Stimulated activated CD4-positive, alpha-beta T cell treated with anti-CD3 and anti-CD28 coated beads, TNF-alpha, amount 100 ng/mL, for 1 hour (primary cell): ENCODE measurements at regions not wholly inside any gene's neighbourhood (a gene's known extent, or its start where the extent isn't known, plus 50 kb on each side); places are given as distances from the start of the nearest gene placed in this dataset.
"Not testable (repeated sequence)": the region's sequence is repeated elsewhere in the genome, so short reads cannot be mapped to it uniquely, and the experiment has no call there.

ENCODE experiments used
- DNase-seq, 3 donors: peaks; one replicate each; pipeline ENCODE4 v3.0.0-alpha.2; 2020; ENCODE audit warnings: low read depth in 3 of 3, low spot score in 1 of 3

DNA sequence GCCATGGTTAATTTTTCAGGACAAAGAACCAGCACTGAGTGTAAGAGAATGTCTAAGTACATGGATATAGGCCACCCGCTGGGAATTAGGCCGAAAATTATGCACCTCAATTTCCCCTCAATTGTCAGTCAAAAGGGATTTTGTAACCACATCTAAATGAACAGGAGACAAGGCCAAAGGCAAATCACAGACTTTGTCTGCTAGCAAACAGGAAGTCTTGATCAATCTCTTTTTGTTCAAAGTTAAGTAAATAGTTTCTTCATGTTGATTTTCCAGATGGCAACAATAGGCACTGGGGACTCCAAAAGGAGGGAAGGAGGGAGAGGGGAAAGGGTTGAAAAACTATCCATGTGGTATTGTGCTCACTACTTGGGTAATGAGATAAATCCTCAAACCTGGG is 276.0 kb downstream of the COG6 start:
- no peak for DNase-seq

DNA sequence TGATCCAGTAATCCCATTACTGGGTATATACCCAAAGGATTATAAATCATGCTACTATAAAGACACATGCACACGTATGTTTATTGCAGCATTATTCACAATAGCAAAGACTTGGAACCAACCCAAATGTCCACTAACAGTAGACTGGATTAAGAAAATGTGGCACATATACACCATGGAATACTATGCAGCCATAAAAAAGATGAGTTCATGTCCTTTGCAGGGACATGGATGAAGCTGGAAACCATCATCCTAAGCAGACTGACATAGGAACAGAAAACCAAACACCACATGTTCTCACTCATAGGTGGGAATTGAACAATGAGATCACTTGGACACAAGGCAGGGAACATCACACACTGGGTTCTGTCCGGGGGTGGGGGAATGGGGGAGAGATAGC is 277.1 kb downstream of the COG6 start:
- not testable (repeated sequence) for DNase-seq

DNA sequence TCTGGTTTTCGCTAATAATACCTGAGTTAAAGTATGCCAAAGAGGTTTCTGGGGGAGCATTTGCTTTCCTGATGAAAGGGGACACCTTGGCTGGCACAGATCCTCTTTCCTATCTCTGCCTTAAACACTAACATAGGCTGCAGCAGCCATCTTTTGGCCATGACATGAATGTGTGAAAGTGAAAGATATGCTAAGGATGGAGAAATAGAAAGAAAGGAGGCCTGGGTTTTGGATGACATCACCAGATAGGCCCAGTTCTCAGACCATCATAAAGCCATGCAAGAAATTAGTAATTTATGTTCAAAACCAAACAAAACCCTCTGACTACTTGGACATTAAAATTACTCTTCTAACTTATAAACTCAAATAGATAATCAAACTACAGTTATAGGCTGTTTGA is 279.7 kb downstream of the COG6 start:
- no peak for DNase-seq

DNA sequence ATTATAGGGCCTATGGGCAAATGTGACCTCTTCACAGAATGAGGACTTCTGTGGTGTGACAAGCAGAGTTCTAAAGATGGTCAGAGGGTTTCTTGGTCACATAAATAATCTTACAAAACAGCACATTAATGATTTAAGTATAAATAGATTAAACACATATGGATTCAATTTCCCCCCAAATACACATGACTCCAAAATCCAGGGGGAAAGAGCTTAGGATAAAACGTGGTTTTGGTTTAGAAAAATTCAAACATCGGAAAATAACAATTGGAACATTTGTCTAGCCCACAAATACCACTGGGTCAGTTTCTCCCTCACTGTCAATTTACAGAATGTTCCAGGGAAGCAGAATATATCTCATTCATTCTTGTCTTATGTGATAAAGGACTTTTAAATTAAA is 283.1 kb downstream of the COG6 start:
- DNase-seq = no peak

DNA sequence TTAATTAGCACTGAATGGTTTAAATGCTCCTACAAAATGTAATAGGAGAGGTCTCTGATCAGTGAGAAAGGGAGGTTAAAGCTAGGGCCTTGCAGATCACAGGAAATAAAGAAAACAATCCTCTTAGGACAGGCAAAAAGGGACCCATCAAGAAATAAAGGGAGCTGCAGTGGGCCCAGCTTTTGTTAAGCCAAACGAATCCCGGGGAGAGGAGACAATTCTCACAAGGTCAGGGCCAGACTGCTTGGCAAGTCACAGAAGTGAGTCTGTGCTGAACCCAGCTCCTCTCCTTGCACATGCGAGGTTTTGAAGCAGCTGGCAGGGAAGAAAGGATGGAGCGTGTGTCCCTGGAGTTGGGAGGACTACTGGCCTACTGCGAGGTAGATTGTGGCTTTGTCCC is 285.8 kb downstream of the COG6 start:
- no peak for DNase-seq

DNA sequence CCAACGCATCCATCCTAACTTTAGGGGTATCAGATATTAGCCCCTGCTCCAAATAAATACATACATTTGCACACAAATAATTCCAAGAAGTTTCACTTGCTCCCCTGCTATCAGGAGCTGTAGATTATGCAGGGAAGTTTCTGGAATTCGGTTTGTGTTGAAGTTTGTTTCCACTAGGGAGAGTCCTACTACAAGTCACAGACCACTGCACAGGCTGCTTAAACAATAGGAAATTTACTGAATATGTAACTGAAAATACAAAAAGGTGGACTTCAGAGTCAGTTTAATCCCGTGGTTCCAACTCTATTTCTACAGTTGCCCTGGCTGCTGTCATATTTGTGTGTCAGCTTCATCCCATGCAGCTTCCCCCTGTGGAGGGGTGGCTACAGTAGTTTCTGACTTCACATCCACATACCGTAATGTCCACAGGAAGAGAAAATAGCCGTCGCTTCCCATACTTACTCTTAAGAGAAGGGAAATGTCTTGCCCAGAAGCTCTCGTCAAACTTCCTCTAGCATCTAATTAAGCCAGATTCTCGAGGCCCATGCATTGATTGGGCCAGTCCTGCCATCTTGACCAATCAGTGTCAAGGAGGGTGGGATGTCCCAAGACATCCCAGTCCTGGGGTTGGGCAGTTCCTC is 286.6 kb downstream of the COG6 start:
- DNase-seq = no peak

DNA sequence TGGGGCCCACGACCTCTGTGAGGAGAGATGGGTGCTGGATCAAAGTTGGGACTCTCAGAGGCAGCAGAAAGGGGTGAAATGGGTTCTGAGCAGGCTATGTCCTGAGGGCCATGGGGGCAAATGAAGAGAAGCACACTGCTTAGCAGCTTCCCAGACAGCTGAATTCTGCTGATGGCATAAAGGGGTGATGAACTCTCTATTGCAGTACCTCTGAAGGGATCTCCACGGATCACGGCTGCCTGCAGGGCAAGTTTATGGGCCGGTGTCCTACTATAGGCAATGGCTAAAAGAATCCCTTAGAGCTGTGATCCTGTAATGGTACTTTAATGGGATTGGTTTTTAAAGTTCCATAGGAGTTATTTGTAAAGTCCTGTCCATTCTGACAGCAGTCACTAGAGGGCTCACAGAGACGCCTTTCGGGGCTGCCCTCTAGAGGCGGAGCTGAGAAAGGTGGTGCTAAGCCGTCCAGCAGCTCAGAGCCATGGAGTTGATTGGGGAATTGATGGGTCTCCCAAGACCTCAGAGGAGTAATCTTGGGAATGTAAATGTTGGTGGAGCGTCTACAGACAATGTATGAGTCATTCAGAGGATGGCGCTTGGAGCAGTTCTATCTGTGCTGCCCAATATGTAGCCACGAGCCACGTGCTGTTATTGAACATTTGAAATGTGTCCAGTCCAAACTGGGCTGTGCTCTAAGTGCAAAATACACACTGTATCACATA is 287.3 kb downstream of the COG6 start:
- DNase-seq = peak; percentile 35 to 55 (median 49)

DNA sequence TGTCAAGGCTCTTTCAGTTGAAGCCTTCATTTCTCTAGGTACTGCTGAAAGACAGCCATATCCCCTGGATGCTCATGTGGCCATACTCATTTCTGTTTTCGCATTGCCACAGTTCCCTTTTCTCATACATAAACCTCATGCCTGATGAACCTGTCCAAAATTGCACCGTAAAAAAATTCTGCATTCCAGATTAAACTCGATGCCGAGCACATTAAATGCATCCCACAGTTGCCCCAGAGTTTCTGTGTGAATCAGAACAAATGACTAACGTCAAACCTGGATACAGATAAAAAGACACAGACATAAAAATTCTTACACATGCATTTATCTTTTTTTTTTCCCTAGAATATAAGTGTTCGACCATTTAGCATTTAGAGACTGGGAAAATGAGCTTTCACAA is 288.2 kb downstream of the COG6 start:
- DNase-seq = no peak

DNA sequence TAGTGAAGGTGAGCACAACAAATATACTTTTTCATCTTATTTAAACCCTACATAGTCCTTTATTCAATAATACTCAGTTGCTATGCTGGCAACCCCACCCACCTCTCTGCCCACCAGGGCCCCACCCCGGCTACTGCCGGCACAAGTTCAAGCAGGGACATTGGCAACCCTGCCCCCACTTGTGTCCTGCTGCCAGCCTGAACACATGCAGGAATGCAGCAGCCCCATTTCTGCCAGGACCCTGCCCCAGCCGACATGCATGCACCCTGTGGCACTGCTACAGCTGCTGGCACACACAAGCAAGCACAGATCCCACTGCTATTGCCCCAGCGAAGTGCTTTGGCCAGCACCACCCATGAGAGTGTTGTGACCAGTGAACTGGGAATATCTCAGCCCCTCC is 289.8 kb downstream of the COG6 start:
- DNase-seq = no peak

DNA sequence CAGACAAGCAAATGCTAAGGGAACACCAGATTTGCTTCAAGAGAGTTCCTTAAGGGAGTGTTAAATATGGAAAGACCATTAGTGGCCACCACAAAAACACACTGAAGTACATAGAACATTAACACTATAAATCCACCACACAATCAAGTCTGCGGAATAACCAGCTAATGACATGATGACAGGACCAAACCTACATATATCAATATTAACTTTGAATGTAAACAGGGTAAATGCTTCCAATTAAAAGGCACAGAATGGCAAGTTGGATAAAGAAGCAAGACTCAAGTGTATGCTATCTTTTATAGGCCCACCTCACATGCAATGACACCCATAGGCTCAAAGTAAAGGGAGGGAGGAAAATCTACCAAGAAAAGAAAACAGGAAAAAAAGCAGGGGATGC is 291.3 kb downstream of the COG6 start:
- DNase-seq = no peak

DNA sequence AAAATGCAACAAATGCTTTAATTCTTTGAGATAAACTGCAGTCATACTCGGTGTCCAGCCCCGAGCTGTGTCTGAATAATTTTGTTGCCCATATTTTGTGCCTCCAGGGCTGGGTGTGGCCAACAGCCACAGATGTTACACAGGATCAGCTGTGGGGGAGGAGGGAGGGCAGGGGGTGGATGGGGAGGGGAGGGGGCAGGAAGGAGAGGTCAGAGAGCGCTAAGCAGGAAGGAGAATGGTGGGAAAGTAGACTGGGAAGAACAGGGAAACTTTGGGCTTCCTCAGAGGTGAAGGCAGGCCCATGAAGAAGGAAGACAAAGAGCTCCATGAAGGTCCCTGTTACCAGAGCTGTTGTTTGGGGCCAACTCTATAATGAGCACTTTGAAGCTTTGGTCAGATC is 295.8 kb downstream of the COG6 start:
- DNase-seq = no peak

DNA sequence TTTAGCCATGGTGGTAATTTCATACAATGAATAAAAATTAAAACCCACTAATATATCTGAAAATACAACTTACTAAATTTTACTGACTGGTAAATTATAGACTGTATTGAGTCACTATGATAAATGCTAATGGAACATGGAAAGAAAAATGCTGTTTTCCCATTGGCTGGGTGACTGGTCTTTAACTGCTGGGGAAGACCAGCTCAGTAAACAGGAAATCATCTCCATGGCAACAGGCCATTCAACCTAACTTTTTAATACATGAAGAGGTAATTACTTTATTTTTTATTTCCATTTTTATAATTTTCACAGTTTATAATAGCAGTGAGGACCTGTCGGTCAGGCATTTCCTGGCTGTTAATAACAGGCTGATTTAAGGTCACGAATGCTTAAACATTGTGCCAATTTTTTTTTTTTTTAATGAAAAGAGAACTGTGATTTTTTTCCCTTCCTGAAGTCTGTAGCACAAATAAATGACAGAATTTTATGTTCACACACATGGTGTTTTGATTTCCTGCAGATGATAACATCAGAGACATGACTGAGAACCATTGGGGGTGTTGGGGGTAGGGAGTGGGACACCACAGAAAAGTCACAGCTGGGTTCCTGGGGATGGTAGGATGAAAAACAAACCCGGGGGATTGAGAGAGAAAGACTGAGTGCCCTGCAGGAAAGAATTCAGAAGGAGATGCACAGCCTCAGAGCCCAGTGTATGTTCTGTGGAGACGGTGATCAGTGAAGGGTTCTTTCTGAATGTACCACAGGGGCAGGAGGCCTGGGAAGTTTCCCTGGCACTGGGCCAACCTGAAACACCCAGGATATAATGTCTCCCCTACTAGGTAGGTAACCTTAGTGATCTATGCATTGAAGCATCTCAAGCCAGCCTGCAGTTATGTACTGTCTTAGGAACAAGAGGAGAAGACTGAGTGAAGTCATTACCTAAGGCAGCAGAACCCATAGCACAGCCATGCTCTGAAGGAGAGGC is 297.1 kb downstream of the COG6 start:
- DNase-seq = no peak

DNA sequence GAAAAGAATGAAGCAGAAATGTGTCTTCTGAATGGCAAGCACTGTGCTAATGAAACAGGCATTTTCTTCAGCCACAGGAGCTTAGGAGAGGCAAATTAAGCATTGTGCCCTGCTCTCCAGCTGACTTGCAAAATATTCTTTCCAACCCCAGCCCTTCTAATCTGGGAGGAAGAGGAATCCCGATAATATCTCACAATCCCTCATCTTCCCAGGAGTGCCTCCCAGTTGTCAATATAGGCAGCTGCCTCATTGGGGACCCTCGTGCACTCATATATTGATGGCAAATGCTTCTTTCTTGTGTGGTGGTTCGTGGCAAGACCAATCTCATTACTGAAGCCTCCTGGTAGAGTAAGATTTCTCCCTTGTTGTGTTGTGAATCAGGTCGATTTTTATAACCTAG is 299.0 kb downstream of the COG6 start:
- no peak for DNase-seq

DNA sequence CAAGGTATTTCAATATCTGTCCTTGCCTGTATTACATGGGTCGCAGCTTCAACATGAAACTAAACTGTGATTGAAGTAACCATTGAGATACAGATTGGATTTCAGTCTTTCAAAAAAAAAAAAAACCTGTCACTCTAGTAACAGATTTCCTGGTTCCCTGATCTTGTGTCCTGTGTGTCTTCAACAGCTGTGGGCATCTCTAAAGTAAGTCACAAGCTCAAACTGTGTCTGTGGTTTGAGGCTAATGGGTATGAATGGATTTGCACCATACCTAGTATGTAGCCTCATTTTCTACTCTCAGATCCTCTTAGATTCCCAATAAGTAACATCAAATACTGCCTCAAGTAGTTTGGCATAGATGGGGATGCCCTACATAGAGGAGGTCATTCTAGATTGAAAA is 300.1 kb downstream of the COG6 start:
- DNase-seq = no peak

DNA sequence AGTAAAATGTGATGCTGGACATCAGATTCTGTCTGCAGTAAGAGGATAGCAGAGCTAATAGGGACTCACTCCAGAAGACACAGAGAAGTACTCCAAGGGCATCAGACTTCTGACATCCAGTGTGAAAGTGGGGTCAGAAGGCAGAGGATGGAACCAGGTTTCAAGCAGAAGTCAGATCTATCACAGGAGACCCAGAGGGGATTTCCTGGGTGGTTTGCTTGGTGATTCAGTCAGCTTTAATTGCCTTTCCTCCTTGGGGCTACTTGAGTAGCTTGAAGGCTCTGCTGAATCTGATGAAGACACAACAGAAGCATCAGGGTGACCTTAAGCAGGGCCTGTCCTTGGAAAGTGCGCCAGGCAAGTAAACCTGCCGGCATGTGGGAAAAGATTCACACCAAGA is 300.6 kb downstream of the COG6 start:
- no peak for DNase-seq

DNA sequence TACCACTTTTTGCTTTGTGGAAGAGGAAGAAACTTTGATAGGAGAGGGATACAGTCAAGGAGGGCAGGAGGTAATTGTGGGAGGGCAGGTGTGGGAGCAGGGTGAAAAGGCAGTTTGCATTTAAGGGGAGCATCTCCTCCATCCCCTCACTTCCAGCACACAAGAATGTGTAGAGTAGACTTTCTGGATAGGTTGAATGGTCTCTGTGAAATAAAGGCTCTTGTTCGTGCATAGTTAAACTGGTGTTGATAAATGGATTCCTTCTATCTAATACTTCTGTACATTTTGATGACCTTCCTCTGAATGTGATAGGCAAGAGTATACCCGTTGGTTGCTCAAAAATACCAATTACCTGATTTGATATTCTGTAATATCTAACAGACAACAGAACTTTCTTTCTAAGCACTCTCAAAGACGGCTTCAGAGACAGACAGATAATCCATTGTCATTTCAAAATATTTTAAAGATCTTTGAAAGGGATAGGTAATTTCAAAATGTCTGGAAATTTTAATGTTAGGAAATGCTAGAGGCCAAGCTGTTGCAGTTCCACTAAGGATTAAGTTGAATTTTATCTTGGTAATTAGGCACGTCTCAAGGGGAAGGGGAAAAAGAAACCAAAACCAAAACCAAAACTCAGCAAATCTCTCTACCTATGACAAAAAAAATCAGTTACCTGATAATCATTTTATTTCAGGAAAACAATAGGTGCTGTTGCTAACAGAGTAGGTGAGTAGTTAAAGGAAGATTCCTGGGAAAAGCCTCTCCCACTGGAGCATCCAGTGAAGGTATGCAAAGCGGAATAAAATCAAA is 302.6 kb downstream of the COG6 start:
- DNase-seq = no peak

DNA sequence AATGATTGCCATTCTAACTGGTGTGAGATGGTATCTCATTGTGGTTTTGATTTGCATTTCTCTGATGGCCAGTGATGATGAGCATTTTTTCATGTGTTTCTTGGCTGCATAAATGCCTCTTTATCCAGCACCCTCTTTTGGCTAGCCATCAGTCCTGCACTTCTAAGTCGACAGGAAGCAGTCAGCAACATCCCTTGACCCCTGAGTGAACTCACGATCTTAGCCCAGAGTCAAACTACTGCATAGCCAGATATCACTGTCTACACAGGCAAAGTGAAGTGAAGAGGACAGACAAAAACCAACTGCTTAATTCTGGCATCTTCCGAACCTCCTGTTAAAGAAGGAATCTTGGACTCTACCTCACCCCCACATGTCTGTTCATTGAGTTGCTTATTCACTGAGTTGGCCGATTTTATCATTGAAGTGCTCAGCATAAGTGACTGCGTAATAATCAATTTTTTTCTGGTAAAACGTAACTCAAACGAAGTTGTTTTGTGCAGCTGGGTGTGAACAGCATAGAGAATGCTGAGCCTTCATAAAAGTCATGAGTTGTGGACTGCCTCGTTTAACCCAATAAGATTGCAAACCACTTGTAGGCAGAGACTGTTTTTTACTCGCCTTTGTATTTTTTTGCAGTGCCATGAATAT is 304.2 kb downstream of the COG6 start:
- DNase-seq = no peak

DNA sequence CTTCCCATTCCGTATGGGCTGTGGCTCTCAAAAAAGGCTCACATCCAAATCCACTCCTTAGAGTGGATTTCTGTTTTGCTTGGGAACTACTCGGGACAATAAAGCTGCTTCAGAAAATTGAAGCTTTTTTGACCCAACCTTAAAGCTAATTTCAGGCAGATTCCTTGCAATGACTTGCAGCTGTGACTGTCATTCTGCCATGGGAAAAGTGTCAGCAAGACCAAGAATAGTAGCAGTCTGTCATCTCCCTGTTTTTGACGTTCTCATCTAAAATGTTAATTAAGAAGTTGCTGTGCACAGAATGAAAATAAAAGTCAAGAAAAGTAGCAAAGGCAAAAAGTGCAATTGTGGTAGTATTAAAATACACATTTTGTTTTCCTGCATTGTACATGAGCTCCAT is 304.7 kb downstream of the COG6 start:
- DNase-seq = no peak

DNA sequence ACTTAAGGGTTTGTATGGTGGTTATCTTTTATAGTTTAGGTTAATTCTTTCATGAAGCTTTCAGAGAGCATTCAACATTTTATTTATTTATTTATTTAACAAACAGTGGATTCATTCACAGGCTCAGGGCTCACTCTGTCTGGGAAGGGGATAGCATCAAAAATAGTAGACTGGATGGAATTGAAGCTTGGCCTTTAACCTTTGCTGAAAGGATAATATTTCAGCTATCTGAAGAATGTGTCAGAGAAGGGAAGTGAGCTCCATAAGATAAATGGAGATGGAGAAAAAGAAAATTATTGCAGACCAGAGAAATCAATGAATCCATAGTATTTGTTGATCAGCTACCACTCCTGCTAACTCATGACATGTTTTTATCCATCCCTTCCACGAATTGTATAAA is 305.6 kb downstream of the COG6 start:
- no peak for DNase-seq

DNA sequence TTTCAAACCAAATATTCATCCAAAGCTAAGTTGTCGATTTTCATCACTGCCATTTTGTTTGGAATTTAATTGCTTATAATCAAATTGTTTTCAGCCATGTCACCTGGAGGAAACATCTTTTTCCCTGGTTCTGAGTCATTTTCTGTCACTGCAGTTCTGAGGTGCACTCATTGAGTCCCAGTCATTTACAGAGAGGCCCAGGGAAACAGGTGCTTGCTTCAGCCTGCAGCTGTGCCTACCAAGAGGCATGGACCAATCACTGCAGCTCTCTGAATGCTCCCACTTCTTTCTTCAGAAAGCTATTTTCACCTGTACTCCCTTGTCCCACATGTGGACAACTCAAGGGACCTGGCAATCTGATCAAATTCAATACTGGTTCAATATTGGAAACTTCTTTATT is 308.1 kb downstream of the COG6 start:
- DNase-seq = no peak

DNA sequence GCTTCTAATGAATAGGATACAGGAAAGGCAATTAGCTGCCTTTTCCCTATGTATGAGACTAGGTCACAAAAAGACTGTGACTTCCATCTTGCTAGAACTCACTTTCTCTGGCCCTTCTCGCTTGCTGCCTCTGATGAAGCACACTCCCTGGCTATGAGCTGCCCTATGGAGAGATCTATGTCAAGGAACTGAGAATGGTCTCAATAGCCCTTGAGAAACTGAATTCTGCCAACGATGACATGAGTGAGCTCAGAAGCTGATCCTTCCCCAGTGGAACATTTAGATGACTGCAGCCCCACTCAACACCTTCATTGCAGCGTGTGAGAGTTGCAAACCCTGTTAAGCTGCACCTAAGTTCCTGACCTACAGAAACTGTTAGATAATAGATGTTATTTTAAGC is 309.8 kb downstream of the COG6 start:
- DNase-seq = no peak
